SK-N-SH (cell line): ENCODE measurements at regions not wholly inside any gene's neighbourhood (a gene's known extent, or its start where the extent isn't known, plus 50 kb on each side); places are given as distances from the start of the nearest gene placed in this dataset.

Experiments used
- CTCF ChIA-PET: fragments of 300-600, 350-600 bp; formaldehyde crosslinking; extraction: SDS; loops from one replicate; lab custom pipeline; 2021; lab: Yijun Ruan, JAX
- POLR2A ChIA-PET: fragments of 350-600 bp; sonication (Branson Sonifier 250); formaldehyde crosslinking; extraction: SDS; loops from one replicate; lab custom pipeline; 2020; ENCODE audit warnings: antibody characterized with exemption, inconsistent platforms; lab: Yijun Ruan, JAX
- DNase-seq: peaks from one replicate; pipeline ENCODE4 v3.0.0; 2012
- H2AFZ ChIP-seq: fragments of 200-600 bp; sonication (generic); 2 replicates; pipeline ENCODE4 v1.8.1; 2016; ENCODE audit warnings: antibody characterized with exemption, mild to moderate bottlenecking, low read depth
- H3F3A ChIP-seq: fragments of 200-600 bp; sonication (generic); replicated peaks from 2 replicates; pipeline ENCODE3; 2016; ENCODE audit warnings: antibody characterized with exemption, mild to moderate bottlenecking; ENCODE audit not compliant: insufficient read depth
- H3K27ac ChIP-seq, 2 experiments: fragments of 200-500 bp in 1 of 2; fragments of 200-600 bp in 1 of 2; sonication (Bioruptor generic) in 1 of 2; sonication (generic), shearing (Covaris generic) in 1 of 2; 2 replicates each; pipeline versions ENCODE4 v1.5.1 to v1.6.1; 2014 to 2016; ENCODE audit warnings: low read depth in 2 of 2, inconsistent platforms in 1 of 2, low read length in 1 of 2, mild to moderate bottlenecking in 1 of 2, mixed read lengths in 1 of 2
- H3K27me3 ChIP-seq: fragments of 200-600 bp; sonication (generic), shearing (Covaris generic); 2 replicates; pipeline ENCODE4 v1.6.1; 2016; ENCODE audit warnings: mixed run types; ENCODE audit not compliant: insufficient read depth
- H3K36me3 ChIP-seq, 2 experiments: fragments of 200-500 bp in 1 of 2; fragments of 200-600 bp in 1 of 2; sonication (Bioruptor generic) in 1 of 2; sonication (generic) in 1 of 2; replicated peaks in 1 of 2; 2 replicates each; pipeline versions ENCODE3 to v1.5.1; 2014 to 2016; ENCODE audit warnings: low read length in 1 of 2, mild to moderate bottlenecking in 1 of 2; ENCODE audit not compliant: insufficient read depth in 2 of 2, control insufficient read depth in 1 of 2
- H3K4me1 ChIP-seq, 2 experiments: fragments of 200-500 bp in 1 of 2; fragments of 200-600 bp in 1 of 2; sonication (Bioruptor generic) in 1 of 2; sonication (generic), shearing (Covaris generic) in 1 of 2; 2 replicates each; pipeline versions ENCODE4 v1.5.1 to v1.6.1; 2014 to 2016; ENCODE audit warnings: low read depth in 1 of 2, low read length in 1 of 2, mixed run types in 1 of 2; ENCODE audit not compliant: insufficient read depth in 2 of 2, control insufficient read depth in 1 of 2
- H3K4me2 ChIP-seq: fragments of 200-600 bp; sonication (generic), shearing (Covaris generic); 2 replicates; pipeline ENCODE4 v1.6.1; 2017; ENCODE audit warnings: mixed run types
- H3K4me3 ChIP-seq, 2 experiments: fragments of 200-500 bp in 1 of 2; fragments of 200-600 bp in 1 of 2; sonication (Bioruptor generic) in 1 of 2; sonication (generic), shearing (Covaris generic) in 1 of 2; 2 replicates each; pipeline versions ENCODE4 v1.5.1 to v1.8.1; 2014 to 2016; ENCODE audit warnings: low read depth in 2 of 2, inconsistent platforms in 1 of 2, low read length in 1 of 2, mild to moderate bottlenecking in 1 of 2, mixed read lengths in 1 of 2, moderate library complexity in 1 of 2
- H3K79me2 ChIP-seq: fragments of 200-600 bp; sonication (generic); 2 replicates; pipeline ENCODE4 v1.8.1; 2017; ENCODE audit warnings: mild to moderate bottlenecking; ENCODE audit not compliant: insufficient read depth
- H3K9ac ChIP-seq: fragments of 200-600 bp; sonication (generic); 2 replicates; pipeline ENCODE4 v1.6.1; 2017; ENCODE audit warnings: mixed run types
- H3K9me2 ChIP-seq: fragments of 200-600 bp; sonication (generic); 2 replicates; pipeline ENCODE4 v1.6.1; 2017; ENCODE audit warnings: mixed run types
- H3K9me3 ChIP-seq: fragments of 200-600 bp; sonication (generic); 2 replicates; pipeline ENCODE4 v1.6.1; 2017; ENCODE audit warnings: mixed run types, mild to moderate bottlenecking, moderate library complexity
- H4K20me1 ChIP-seq: fragments of 200-600 bp; sonication (generic); 2 replicates; pipeline ENCODE4 v1.6.1; 2017; ENCODE audit warnings: mild to moderate bottlenecking, mixed run types; ENCODE audit not compliant: insufficient read depth
- EP300 ChIP-seq, 2 experiments: IDR thresholded peaks; 2 replicates each; pipeline versions ENCODE4 v1.4.0 to v1.6.1; 2012; ENCODE audit warnings: borderline replicate concordance in 1 of 2, low read depth in 1 of 2, low read length in 1 of 2
- FOXM1 ChIP-seq: IDR thresholded peaks from 2 replicates; pipeline ENCODE4 v1.4.0; 2012; ENCODE audit warnings: low read depth, mild to moderate bottlenecking
- GABPA ChIP-seq: IDR thresholded peaks from 2 replicates; pipeline ENCODE4 v1.4.0; 2012; ENCODE audit warnings: low read depth, mild to moderate bottlenecking
- JUND ChIP-seq: IDR thresholded peaks from 2 replicates; pipeline ENCODE4 v1.4.0; 2012
- MEF2A ChIP-seq: IDR thresholded peaks from 2 replicates; pipeline ENCODE4 v1.4.0; 2012; ENCODE audit warnings: low read depth, borderline replicate concordance
- POLR2AphosphoS5 ChIP-seq: IDR thresholded peaks from 2 replicates; pipeline ENCODE4 v1.6.1; 2012; ENCODE audit warnings: low read depth, low read length
- RAD21 ChIP-seq: IDR thresholded peaks from 2 replicates; pipeline ENCODE4 v1.6.1; 2012; ENCODE audit warnings: mild to moderate bottlenecking, low read length
- RCOR1 ChIP-seq: fragments of 150-350 bp; IDR thresholded peaks from 2 replicates; pipeline ENCODE4 v1.6.1; 2017; ENCODE audit warnings: antibody characterized with exemption, low read length
- SIN3A ChIP-seq: IDR thresholded peaks from 2 replicates; pipeline ENCODE4 v1.6.1; 2012; ENCODE audit warnings: low read depth, mild to moderate bottlenecking, low read length, moderate library complexity, borderline replicate concordance
- YY1 ChIP-seq: IDR thresholded peaks from 2 replicates; pipeline ENCODE4 v1.4.0; 2012; ENCODE audit warnings: low read depth, mild to moderate bottlenecking
- WGBS: methylation state at CpG from one replicate; pipeline ENCODE4 v1.1.6; 2017; ENCODE audit warnings: low lambda C conversion rate; 5-methylcytosine and 5-hydroxymethylcytosine counted together
- TF ChIP-seq, protein P1 (sequence below): IDR thresholded peaks from 2 replicates; pipeline ENCODE4 v1.4.0; 2012; ENCODE audit warnings: low read depth, borderline replicate concordance
- TF ChIP-seq, protein P2 (sequence below): fragments of 150-350 bp; IDR thresholded peaks from 2 replicates; pipeline ENCODE4 v1.6.1; 2017; ENCODE audit warnings: antibody characterized with exemption, low read length, low read depth, borderline replicate concordance
- TF ChIP-seq, protein P3 (sequence below): fragments of 150-350 bp; IDR thresholded peaks from 2 replicates; pipeline ENCODE4 v1.6.1; 2016; ENCODE audit warnings: mild to moderate bottlenecking, low read depth, low read length

DNA sequence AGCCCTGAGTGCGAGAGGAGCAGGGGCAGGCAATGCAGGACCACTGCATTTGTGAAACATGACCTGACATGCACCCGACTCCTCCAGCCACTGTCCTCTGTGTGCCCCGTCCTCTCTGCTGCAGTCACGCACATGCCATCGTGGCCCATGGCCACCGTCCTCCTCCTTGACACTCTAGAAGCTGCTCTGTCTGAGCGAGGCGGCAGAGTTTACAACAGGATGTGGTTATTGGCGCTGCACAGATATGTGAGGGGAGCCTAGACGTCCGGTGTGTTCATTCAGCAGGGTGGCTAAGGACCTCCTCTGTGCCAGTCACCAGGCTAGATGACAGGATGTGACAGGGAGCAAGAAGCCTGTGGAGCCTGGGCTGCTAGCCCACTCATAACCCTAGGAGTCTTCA is 277.8 kb downstream of the FOXO1 start:
- Histone ChIP-seq H3K27me3 (no peaks in the 10 kb centered on the region), H4K20me1 (no peaks in the 10 kb centered on the region), H3K79me2 (no peaks in the 10 kb centered on the region), H3K9me2 (no peaks in the 10 kb centered on the region), H3F3A (no peaks in the 10 kb centered on the region), H3K36me3 (no peaks in the 10 kb centered on the region), H3K9ac (no peak overlapping the region), H3K27ac (no peak overlapping the region)
- no peak for DNase-seq
- WGBS: 84% methylated on average over 11 of the region's 11 CpGs
- POLR2A ChIA-PET: no interaction called here
- TF ChIP-seq JUND (no peak), MEF2A (no peak), GABPA (no peak), EP300 (IDR thresholded peaks at IDR 0.05; ENCODE audit: borderline replicate concordance in 1 of 2, low read depth in 1 of 2, low read length in 1 of 2) (no peak), YY1 (no peak), RCOR1 (no peak)
- TF ChIP-seq, protein P1, sequence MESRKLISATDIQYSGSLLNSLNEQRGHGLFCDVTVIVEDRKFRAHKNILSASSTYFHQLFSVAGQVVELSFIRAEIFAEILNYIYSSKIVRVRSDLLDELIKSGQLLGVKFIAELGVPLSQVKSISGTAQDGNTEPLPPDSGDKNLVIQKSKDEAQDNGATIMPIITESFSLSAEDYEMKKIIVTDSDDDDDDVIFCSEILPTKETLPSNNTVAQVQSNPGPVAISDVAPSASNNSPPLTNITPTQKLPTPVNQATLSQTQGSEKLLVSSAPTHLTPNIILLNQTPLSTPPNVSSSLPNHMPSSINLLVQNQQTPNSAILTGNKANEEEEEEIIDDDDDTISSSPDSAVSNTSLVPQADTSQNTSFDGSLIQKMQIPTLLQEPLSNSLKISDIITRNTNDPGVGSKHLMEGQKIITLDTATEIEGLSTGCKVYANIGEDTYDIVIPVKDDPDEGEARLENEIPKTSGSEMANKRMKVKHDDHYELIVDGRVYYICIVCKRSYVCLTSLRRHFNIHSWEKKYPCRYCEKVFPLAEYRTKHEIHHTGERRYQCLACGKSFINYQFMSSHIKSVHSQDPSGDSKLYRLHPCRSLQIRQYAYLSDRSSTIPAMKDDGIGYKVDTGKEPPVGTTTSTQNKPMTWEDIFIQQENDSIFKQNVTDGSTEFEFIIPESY: no peak
- TF ChIP-seq, protein P2, sequence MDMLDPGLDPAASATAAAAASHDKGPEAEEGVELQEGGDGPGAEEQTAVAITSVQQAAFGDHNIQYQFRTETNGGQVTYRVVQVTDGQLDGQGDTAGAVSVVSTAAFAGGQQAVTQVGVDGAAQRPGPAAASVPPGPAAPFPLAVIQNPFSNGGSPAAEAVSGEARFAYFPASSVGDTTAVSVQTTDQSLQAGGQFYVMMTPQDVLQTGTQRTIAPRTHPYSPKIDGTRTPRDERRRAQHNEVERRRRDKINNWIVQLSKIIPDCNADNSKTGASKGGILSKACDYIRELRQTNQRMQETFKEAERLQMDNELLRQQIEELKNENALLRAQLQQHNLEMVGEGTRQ: no peak
- TF ChIP-seq, all 33 proteins: peak for 0
- H3K4me1 ChIP-seq: no peaks in the 10 kb centered on the region; a peak in 1 of 4 replicates
- H3K4me3 ChIP-seq: no peak overlapping the region
- CTCF ChIA-PET: no interaction called here
- no peaks in the 10 kb centered on the region for H3K9me3 ChIP-seq
- H2AFZ ChIP-seq: no peak overlapping the region
- no peak overlapping the region for H3K4me2 ChIP-seq

DNA sequence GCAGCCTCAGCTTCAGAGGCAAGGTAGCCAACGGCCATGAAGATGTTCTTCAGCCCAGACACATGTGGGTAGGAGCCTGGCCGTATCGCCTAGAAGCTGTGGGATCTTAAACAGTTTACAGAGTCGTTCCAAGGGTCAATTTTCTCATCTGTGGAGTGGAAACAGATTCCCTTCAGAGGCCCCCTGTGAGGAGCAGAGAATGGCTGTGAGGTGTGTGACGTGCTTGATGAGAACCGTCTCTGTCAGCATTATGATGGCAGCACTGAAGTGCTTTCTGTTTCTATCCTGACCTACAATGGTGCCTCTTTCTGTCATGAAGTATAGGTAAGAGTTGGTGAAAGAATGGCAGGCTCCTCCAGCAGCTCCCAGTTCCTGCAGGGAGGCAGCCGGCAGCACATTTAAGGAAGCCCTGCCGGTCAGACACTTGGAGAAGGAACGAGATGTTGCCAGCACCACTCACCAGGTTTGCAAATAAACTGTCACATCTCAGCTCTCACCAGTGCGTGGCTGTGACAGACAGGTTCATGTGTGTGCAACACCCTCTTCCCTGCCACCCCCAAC is 277.3 kb downstream of the FOXO1 start:
- no peak for TF ChIP-seq FOXM1
- no peak for TF ChIP-seq JUND
- TF ChIP-seq YY1: no peak
- no peak for TF ChIP-seq SIN3A
- TF ChIP-seq RAD21: no peak
- TF ChIP-seq POLR2AphosphoS5: no peak
- TF ChIP-seq, protein P3, sequence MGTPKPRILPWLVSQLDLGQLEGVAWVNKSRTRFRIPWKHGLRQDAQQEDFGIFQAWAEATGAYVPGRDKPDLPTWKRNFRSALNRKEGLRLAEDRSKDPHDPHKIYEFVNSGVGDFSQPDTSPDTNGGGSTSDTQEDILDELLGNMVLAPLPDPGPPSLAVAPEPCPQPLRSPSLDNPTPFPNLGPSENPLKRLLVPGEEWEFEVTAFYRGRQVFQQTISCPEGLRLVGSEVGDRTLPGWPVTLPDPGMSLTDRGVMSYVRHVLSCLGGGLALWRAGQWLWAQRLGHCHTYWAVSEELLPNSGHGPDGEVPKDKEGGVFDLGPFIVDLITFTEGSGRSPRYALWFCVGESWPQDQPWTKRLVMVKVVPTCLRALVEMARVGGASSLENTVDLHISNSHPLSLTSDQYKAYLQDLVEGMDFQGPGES: no peak
- Histone ChIP-seq H3K4me3 (no peak overlapping the region), H3F3A (no peaks in the 10 kb centered on the region), H3K4me1 (no peaks in the 10 kb centered on the region), H4K20me1 (no peaks in the 10 kb centered on the region), H3K9me3 (no peaks in the 10 kb centered on the region), H3K4me2 (no peak overlapping the region), H2AFZ (no peak overlapping the region), H3K9ac (no peak overlapping the region), H3K27ac (no peak overlapping the region), H3K27me3 (no peaks in the 10 kb centered on the region), H3K79me2 (no peaks in the 10 kb centered on the region), H3K9me2 (no peaks in the 10 kb centered on the region), H3K36me3 (no peaks in the 10 kb centered on the region)
- POLR2A ChIA-PET: no interaction called here
- WGBS: 77% methylated on average over 5 of the region's 10 CpGs
- DNase-seq: no peak
- CTCF ChIA-PET: no interaction called here
